Posterior cingulate gyrus (tissue), 11 donors: ENCODE measurements at regions not wholly inside any gene's neighbourhood (a gene's known extent, or its start where the extent isn't known, plus 50 kb on each side); places are given as distances from the start of the nearest gene placed in this dataset.

ENCODE experiments used
- DNase-seq, 10 donors: peaks; one replicate each; pipeline versions ENCODE4 v3.0.0 to v3.0.0-alpha.2; 2020 to 2021; ENCODE audit warnings: mixed read lengths in 3 of 10
- intact Hi-C: fragments of 100-400 bp; cut with DNase I; formaldehyde crosslinking; loops from one replicate; pipeline ENCODE4 v1.15.1; 2023

GRCh38 chr4:141571793-141572192 lies 64.6 kb upstream of the IL15 start:
- no peak for DNase-seq
- intact Hi-C loops: no loop called here

DNA sequence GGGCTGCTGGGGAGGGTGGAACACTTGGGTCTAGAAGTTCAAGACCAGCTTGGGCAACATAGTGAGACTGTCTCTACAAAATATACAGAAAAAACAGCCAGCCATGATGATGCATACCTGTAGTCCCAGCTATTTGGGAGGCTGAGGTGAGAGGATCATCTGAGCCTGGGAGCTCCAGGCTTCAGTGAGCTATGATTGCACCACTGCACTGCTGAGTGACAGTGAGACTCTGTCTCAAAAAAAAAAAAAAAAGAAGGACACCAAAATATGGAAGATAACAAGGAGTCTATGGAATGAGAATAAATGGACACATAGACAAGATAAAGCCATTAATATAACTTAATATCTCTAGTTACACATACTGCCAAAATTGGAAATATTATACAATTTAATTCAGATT lies 62.7 kb upstream of the IL15 start:
- no peak for DNase-seq
- intact Hi-C loops: no loop called here

DNA sequence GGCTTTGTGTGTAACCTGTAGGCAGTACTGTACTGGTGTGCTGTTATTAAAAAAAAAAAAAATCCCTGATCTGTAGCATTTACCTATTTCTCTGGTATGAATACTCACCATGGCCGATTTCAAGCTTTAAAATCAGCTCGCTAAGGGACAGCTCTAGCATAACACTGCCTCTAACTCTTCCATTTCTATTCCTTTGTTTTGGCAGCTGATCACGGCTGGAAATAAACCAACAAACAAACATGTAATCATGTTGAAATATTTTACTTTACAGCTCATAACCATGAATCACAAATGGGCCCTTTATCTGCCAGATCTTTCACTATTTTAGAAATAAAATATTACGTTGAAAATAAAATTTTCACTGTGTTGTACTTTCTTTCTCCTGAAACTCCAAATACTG lies 60.5 kb upstream of the IL15 start:
- no peak for DNase-seq
- intact Hi-C loops: no loop called here

GRCh38 chr4:141576585-141577110 lies 59.7 kb upstream of the IL15 start:
- intact Hi-C loops: no loop called here

GRCh38 chr4:141578451-141578850 lies 57.9 kb upstream of the IL15 start:
- intact Hi-C loops: no loop called here
- DNase-seq: no peak

More at GRCh38 chr4:141576585-141577110, 59.7 kb upstream of the IL15 start:
- peak in 1 of 10 donors; percentile 5 for DNase-seq

DNA sequence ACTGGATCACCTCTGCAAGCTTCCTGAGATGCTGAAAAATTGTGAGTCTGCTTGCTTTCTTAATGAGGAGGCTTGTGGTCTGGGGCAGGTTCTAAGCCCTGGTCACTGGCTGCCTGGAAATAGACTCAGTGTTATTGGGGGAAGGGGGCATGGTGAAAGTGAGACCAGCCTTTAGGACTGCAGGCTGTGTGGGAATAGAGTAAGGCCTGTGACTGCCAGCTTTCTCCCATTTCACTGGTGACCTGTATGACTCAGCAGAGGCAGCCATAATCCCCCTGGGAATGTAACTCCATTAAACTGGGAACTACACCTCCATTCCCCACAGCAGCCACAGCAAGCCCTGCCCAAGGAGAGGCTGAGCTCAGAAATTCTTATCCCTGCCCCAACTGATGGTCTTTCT lies 55.9 kb upstream of the IL15 start:
- no peak for DNase-seq
- intact Hi-C loops: no loop called here
